GM21447 (cell line): ENCODE measurements at regions not wholly inside any gene's neighbourhood (a gene's known extent, or its start where the extent isn't known, plus 50 kb on each side); places are given as distances from the start of the nearest gene placed in this dataset.

Experiments used
- ATAC-seq: cut with Tn5 transposase; IDR thresholded peaks from one replicate; pipeline ENCODE4 v1.9.1; 2021; ENCODE audit not compliant: unreplicated experiment

DNA sequence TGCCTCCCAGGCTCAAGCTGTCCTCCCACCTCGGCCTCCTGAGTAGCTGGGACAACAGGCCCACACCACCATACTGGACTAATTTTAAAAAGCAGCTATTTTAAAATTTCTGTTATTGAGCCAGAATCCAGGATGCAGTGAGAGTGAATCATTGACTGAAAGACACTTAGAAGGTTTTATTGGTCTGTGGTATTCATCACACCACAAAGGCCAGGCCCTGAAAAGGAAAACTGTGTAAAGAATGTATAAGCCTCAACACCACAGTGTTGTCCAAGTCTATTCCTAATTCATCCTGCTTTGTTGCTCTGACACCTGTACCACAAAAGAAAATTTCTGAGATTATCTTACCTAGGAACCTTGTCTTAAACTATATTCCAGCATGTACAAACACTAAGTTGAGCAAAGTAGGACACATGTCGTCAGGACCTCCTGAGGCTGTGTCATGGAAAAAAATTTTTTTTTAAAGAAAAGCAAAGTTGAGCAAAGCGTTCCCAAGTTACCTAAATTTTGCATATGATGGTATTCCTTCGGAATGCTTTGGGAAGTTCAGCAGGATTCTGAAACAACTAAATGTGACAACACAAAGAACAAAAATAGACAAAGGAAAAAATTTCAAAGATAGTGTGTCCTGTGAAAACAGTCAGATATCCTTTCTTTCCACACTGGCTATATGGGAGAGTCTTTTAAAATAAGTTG, 129.6 kb upstream of the MKLN1 start:
- no peak for ATAC-seq

DNA sequence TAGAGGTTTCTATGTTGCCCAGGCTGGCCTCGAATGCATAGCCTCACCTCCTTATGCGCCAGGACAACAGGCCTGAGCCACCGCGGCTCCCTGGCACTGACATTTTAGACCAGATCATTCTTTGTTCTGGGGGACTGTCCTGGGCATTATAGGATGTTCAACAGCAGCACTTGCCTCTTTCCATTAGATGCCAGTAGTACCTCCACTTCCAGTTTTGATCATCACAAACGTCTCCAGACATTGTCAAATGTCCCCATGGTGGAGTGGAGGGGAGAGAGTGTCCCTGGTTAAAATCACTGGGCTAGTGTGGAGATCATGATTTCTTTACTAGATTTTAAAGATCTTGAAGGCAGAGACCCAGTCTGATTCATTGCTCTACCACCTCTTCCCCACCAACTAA, 125.2 kb upstream of the MKLN1 start:
- no peak for ATAC-seq

DNA sequence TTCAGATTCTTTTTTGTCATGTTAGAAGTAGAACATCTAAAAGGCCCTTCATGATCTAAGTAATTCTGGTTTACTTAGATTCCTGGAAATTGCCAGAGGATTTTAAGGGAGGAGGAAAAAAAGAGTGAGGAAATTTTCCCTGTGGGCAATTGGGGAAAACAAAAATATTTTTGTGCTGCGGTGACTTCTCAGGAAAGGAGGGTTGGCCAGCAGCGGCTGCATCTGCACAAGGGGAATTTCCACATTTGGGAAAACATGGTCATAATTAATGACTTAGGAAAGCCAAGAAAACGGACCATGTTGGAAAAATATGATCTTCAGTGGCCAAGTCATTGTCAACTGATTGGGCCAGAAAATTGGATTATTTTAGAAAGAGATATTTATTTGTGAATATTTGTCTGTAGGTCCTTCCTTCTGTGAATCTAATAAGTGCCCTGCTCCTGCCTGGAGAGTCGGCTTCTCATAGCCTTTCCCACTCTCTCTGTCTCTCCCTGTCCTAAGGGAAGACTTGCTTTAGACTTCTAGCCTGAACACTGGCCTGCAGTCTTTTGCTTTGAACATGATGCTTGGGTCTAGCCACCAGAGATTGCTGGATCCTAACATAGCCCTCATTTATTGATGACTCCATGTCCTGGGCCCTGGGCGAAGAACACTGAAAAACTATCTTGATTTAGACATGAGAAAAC, 124.2 kb upstream of the MKLN1 start:
- no peak for ATAC-seq

DNA sequence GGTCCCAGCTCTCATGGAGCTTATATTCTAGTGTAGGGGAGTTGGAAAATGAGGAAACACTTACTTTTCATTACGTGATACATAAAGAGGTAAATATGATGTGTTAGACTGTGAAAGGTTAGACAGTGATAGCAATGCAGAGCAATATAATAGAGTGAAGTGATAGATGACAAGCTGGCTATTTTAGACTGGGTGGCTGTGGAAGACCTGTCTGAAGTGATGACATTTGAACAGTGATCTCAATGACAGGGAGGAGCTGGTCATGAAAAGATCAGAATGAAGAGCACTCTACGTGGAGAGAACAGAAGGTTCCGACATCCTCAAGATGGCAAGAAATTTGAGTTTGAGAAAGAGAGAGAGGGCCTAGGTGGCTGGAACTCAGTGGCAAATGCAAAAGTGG, 118.9 kb upstream of the MKLN1 start:
- ATAC-seq, result no peak

DNA sequence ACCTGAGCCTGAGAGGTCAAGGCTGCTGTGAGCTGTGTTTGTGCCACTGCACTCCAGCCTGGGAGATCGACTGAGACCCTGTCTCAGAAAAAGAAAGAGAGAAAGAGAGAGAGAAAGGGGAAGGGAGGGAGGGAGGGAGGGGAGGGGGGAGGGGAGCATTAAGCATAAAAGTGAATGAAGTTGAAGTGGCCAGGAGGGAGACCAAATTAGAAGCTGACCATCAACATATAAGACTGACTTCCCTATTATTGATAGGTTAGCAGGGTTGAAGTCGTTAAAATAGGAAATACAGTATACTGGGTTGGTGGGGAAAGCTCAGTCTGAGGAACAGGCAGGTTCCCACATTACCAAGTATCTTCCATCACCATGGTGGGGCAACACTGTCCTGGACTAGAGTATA, 117.1 kb upstream of the MKLN1 start:
- no peak for ATAC-seq

DNA sequence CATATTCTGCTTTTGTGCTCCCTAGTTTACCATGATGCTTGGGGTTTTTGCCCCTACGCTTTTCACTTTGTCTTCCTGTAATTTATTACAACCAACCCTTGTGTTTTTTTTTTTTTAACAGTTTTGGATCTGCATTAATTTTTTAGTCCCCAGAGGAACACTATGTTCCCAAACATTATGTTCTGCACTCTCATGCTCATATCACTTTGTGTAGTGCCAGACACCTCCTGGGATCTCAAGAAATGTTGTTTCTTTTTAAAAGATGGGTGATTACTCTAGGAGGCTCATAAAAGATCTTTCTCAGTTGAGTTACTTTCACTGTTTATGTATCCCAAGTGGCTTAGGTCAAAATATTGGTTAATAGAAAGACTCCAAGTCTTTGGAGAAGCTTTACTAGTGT, 116.2 kb upstream of the MKLN1 start:
- no peak for ATAC-seq

DNA sequence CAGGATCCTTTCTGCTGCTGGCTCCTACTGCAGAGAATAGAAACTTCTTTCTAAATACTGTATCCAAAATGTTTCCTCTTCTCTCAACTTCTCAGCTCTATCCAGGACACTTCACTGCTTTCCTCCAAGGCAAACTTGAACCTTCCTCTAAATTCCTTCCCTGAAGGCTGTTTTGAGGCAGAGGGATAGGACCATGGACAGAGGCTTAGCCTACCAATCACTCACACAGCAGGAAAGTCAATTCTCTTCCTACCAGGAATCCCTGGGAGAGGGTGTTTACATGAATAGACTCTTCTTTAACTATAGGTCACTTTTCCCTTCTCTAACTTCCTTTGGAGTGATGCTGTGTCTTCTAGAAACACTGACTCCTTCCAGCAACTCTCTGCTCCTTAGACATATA, 115.6 kb upstream of the MKLN1 start:
- ATAC-seq, result no peak

DNA sequence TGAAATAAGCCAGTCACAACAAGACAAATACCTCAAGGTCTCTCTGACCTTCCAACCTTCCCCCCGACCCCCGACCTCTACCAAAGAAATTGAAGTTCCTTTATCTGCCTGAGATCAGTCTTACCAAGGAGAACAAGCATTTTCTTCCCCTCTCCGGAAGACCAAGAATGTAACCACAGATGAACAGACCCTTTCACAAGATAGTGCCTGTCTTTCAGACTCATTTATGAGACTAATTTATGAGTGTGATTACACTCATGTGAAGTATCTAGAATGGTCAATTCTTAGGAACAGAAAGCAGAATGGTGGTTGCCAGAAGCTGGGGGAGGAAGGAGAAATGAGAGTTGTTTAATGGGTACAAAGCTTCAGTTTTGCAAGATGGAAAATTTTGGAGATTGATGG, 108.9 kb upstream of the MKLN1 start:
- peak; percentile 47 for ATAC-seq

DNA sequence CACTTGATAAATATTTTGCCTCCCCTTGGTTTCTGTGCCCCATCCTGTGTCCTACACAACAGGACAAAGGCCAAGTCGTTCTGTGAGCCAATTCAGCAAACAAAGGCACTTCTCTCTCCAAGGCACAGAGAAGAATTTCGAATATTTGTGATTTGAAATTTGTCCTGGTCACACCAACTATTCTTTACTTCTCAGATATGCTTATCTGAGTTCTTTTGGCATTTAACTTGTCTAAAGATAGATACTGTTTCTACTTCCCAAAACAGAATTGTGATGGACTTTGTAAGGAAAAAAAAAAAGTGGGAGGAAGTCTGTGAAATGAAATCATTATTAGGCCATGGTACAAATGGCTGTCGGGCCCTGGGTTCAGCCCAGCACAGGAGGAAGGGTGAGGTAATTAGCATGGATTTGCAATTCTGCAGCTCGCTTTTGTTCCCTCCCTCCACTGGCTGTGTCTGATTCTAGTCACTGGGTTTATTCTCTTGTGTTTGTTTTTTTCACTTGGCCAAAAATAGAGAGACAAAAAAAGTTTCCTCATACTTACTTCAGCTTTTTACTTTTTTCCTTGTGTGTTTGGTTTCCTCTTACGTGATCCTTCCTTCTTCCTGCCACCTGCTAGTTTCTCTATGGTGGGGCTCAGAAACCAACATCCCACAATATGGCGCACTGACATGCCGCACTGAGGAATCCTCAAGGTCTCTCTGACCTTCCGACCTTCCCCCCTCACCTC, 108.2 kb upstream of the MKLN1 start:
- ATAC-seq, result peak; percentile 56

DNA sequence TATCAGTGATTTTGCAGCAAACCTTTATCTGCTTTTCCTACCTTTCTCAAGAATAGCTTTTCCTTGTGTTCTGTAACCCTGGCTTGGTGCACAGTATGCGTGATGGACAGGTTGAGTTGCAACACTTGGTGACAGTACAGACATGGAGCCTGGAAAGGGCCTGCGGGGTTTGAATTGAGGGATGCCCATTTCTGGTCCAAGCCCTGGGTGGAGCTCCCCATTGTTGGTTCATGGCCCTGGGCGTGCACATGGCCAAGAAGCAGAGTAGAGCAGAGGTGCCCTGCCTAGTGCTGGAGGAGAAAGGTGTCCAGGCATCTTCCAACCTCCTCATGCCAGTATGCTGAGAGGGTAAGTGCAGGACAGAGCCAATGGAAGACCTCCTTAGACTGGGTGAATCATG, 106.6 kb upstream of the MKLN1 start:
- ATAC-seq, result no peak

DNA sequence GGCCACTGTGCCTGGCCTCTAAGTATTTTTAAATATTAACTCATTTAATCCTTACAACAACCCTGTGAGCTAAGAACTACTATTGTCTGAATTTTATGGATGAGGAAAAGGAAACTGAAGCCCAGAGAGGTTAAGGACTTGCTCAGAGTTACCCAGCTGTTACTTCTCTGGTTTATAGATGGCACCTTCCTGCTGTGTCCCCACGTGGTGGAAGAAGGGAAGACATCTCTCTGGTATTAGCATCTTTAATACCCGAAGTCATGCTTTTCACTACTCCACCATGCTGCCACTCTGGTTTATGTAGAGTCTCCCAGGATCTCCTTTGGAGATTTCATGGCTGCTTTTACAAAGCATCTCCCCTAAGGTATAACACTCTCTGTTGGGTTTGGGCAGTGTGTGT, 105.5 kb upstream of the MKLN1 start:
- ATAC-seq, result no peak

DNA sequence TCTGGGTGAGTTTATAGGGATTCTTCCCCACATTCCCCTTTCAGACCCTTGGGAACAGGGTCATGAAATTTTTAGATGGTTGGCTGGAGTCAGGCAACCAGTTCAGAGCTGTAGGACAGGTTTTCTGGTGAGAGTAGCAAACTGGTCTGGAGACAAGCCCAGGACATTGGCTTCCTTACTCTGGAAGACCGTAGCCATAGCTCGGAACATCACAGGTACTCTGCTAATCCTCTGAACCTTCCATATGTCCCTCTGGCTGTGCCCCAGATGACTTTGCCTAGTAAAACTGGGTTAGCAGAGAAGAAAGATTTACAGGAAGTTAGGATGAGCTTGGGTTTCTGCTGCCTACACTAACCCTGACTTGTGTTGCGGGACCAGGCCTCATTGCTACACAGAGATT, 104.5 kb upstream of the MKLN1 start:
- no peak for ATAC-seq

DNA sequence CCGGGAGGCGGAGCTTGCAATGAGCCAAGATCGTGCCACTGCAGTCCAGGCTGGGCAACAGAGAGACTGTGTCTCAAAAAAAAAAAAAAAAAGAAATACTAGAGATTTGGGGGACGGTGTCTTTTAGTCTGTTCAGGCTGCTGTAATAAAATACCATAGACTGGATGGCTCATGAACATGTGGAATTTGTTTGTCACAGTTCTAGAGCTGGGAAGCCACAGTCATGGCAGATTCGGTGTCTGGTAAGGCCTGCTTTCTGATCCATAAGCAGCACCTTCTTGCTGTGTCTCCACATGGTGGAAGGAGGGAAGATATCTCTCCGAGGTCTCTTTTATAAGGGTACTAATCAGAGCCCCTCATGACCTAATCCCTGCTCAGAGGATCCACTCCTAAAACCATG, 102.7 kb upstream of the MKLN1 start:
- ATAC-seq, result no peak

DNA sequence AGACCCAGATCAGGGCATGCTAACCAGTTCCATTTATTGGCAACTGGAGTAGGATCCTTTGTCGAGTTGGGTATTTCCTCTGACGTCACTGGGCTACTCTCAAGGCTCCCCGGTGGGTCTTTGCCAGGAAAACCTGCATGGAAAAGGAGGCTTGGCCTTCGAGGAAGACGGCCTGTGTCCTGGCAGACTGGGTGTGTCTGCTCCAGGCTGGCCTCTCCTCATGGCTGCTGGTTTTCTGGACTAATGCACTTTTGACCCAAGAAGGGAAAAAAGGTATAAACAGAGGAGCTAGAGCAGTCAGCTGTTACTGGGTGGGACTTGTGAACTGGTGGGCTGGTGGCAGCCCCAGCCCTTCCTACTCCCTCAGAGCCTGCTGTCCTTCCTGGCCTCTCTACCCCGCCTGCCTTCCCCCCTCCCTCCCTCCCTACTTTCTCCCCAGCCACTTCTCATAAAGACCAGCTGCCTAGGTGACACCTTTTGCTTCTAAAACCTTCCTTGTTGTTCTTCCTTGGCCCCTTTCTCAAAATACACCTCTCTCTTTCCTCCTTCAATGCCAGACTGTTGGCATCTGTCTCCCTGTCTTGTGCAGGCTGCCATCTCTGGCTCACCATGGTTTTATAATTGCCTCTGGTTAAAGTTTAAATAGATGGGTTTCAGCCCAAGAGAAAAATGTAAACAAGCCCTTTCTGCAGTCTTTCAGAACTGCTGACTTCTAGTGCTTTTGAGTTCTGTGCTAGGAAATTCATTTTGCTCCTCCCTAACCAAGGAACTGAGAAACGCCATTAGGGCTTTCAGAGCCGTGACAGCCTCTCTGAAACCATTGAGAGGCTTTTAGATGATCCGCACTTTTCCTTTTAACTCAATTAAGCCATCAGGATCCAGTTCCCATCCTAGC, 101.8 kb upstream of the MKLN1 start:
- ATAC-seq, result peak; percentile 57

DNA sequence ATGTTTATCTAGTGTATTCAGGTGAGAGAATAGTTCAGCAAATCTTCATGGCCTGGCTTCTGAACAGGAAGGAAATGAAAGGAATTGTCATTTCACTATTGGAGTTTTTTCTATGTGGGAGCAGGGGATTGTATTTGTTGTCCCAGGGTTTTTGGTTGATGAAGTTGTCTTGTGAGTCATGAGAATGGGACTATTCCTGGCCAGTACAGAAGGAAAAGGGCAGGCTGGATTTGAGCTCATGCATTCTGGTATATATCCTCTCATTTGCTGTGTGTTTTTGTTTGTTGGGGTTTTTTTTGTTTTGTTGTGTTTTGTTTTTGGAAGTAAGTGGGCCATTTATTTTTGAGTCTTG, 101.2 kb upstream of the MKLN1 start:
- ATAC-seq, result no peak

DNA sequence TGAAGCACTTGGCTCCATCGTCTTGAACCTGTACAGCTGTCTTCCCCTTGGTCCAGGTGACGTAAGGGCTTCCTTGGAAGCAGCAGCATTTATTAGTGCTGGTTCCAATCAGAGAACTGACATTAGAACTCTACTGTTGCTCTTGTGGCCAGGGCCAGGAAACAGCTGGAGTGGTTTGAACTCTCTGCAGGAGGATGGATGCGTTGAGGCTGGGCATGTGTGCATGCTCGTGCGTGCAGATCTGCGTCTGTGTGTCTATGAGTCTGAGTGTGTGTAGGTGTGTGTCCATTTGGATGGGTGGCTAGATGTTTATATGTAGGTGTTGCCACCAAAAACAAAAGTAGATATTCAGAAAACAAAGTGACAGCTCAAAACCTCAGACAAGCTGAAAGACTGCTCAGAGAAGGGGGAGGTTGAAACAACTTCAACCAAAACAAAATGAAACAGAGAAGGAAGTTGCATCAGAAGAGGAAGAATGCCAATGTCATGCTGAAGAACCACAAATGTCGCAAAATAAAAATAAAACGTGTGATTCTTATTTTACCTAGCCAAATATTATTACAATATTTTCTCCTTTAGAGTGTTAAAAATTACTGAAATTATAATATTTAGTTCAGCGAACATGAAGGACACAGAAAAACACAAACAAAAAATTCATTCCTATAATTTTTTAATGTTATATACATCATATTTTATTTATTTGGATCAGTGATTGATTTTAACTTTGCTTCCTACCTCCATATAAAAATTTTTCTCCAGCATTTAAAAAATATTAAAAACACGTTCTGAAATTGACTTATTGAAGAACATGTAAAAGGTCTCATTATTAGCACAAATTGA, 96.1 kb upstream of the MKLN1 start:
- ATAC-seq, result peak; percentile 84

DNA sequence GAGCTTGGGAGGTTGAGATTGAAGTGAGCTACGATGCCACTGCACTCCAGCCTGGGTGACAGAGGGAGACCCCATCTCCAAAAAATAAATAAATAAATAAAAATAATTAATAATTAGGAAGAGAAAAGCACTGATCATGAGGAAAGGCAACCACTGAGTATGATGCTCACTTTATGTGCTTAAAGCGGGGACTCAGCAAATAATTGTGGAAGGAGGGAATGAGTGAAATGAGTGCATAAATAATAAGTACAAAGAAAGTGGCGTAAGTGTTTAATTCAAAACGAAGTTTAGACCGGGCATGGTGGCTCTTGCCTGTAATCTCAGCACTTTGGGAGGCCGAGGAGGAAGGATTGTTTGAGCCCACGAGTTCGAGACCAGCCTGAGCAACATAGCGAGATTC, 94.9 kb upstream of the MKLN1 start:
- no peak for ATAC-seq

DNA sequence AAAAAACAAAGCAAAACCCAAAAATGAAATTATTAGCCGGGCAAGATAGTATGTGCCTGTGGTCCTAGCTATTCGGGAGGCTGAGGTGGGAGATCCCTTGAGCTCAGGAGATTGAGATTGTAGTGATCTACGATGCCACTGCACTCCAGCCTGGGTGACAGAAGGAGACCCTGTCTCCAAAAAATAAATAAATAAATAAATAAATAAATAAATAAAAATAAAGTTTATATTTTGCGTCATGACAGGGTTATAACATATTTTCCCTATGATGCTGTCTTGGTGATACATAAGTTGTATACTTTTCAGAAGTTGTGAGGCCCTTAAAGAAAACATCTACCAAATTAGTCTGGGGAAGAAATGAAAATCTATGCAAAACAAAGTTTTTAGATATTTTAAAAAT, 94.5 kb upstream of the MKLN1 start:
- ATAC-seq, result no peak

DNA sequence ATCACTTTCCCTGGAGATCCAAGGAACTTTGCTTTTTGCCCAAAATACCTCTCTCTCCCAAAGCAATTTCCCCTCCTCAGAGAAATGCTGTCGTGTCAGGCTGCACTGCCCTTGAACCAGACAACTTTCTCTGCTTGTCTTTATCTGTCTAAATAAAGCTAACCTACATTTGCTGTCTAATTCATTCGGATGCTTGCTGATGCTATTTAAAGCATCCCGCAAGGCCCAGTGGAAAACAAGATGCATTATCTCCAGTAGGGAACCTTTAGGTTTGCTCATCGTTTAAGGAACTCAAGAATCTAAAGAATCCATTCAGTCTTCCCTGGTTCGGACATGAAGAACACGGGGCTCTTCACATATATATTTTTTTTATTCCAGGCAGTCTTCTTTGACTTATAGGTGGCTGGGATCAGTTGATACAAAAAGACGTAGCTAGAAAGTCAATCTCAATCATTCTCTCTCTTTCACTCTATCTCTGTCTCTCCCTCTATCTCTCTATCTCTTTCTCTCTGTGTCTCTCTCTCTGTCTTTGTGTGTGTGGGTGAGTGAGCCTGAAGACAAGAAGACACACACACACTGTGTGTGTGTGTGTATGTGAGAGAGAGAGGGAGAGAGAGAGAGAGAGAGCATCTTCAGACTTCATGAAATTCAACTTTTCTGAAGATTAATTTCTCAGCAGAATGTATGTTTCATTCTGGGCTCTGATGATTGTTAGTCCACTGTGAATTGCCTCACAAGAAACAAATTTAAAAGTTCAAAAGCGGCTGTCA, 92.8 kb upstream of the MKLN1 start:
- no peak for ATAC-seq
